ENCODE measurements at regions not wholly inside any gene's neighbourhood (a gene's known extent, or its start where the extent isn't known, plus 50 kb on each side); places are given as distances from the start of the nearest gene placed in this dataset.

DNA sequence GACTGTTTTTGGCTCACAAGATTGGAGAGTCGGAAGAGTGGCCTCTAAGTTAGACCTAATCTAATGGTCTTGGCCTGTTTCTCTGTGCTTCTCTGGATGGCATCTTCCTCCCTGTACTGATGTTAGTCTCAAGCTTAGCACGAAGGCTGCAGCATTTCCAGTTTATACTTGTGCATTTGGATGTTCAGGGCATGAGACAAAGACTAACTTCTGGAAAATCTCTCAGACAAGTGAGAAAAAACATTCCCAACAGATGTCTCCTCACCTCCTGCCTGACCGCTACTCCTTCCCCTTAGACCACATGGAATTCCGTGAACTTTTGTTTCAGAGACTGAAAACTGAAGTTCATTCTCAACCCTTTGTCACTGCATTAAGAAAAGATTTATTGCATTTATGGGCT, 410.8 kb upstream of the MCTP2 start:
- TF ChIP-seq TAF1 (IDR thresholded peaks at IDR 0.05; ENCODE audit: borderline replicate concordance, insufficient read depth, low read length) = no peak
- no peak for TF ChIP-seq POLR2AphosphoS5 (IDR thresholded peaks at IDR 0.05; ENCODE audit: low read depth, low read length)

Measured in PFSK-1 (cell line).